Ectodermal cell (in vitro differentiated cells): ENCODE measurements at regions not wholly inside any gene's neighbourhood (a gene's known extent, or its start where the extent isn't known, plus 50 kb on each side); places are given as distances from the start of the nearest gene placed in this dataset.

Source experiments
- H3K27ac ChIP-seq: 2 replicates; pipeline ENCODE4 v1.7.0; 2013; ENCODE audit warnings: mild to moderate bottlenecking, low read depth, low read length; ENCODE audit not compliant: insufficient read depth, poor library complexity, severe bottlenecking
- H3K27me3 ChIP-seq: 2 replicates; pipeline ENCODE4 v1.7.0; 2013; ENCODE audit warnings: mild to moderate bottlenecking, low read length; ENCODE audit not compliant: insufficient read depth, control insufficient read depth, poor library complexity, severe bottlenecking
- H3K36me3 ChIP-seq: one replicate; pipeline ENCODE4 v1.7.0; 2013; ENCODE audit warnings: low read length; ENCODE audit not compliant: control insufficient read depth, insufficient read depth
- H3K4me1 ChIP-seq: one replicate; pipeline ENCODE4 v1.7.0; 2013; ENCODE audit warnings: low read length; ENCODE audit not compliant: control insufficient read depth, insufficient read depth
- H3K4me3 ChIP-seq: 2 replicates; pipeline ENCODE4 v1.7.0; 2013; ENCODE audit warnings: low read depth, low read length, control low read depth; ENCODE audit not compliant: insufficient read depth
- H3K9me3 ChIP-seq: 2 replicates; pipeline ENCODE4 v1.7.0; 2013; ENCODE audit warnings: mild to moderate bottlenecking, low read length, moderate library complexity; ENCODE audit not compliant: control insufficient read depth
- WGBS, 2 experiments: methylation state at CpG; one replicate each; pipeline ENCODE4 v1.1.7; 2013; ENCODE audit warnings: missing lambda C conversion rate in 2 of 2; 5-methylcytosine and 5-hydroxymethylcytosine counted together

DNA sequence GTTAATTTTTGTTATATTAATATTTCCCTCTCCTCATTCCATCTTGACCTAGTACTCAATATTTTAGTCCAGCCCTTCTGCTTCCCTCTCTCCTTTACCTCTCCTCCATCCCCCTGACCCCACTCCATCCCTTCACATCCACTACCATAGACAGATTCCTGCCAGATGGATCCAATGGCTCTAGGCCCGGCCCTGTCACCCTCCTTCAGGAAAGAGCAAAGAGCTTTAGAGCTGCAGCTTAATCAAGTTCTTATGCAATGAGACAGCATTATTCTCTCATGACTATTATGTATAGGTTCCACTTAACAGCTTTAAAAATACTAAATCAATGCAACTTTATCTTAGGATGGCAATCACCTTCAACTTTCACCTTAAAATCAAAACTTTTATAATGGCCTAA lies 200.7 kb upstream of the TTC14 start:
- no peak overlapping the region for H3K4me3 ChIP-seq
- no peak overlapping the region for H3K27ac ChIP-seq
- no peaks in the 10 kb centered on the region for H3K4me1 ChIP-seq
- H3K36me3 ChIP-seq, result no peaks in the 10 kb centered on the region
- H3K27me3 ChIP-seq, result no peaks in the 10 kb centered on the region
- H3K9me3 ChIP-seq, result no peaks in the 10 kb centered on the region
- WGBS, 2 experiments, result 80 to 100% methylated on average over 1 of the region's 1 CpG

DNA sequence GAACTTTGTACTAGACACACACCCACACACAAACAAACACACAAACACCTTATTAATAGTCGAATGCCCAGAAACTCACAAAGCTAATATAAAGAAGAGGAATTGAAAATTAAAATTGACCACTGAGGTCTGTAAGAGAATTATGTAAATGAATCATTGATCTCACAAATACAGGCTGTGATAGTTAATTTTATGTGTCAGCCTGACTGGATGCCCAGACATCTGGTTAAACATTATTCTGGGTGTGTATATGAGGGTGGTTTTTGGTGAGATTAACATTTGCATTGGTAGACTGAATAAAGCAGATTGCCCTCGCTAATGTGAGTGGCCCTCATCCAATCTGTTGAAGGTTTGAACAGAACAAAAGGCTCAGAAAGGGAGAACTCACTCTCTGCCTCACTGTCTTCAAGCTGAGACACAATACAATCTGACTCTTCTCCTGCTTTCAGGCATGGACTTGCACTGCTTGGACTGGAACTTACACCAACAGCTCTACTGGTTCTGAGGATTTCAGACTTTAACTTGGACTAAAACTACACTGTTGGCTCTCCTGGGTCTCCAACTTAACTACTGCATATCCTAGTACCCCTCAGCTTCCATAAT lies 199.4 kb upstream of the TTC14 start:
- H3K4me3 ChIP-seq, result no peak overlapping the region
- no peaks in the 10 kb centered on the region for H3K36me3 ChIP-seq
- H3K27me3 ChIP-seq, result no peaks in the 10 kb centered on the region
- H3K27ac ChIP-seq, result no peak overlapping the region
- H3K9me3 ChIP-seq, result no peaks in the 10 kb centered on the region
- 82 to 92% methylated on average over 1 of the region's 2 CpGs for WGBS, 2 experiments
- no peaks in the 10 kb centered on the region for H3K4me1 ChIP-seq

DNA sequence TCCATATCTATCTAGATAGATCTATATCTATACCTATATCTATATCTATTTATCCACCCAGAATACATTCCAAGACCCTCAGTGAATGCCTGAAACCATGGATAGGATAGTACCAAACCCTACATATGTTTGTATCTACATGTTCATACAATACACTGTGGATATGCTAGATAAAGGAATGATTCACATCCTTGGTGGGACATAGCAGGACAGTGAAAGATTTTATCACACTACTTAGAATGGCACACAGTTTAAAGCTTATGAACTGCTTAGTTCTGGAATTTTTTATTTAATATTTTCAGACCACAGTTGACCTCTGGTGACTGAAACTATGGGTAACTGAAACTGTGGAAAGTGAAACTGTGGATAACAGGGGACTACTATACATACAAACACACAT lies 198.8 kb upstream of the TTC14 start:
- Histone ChIP-seq H3K9me3 (no peaks in the 10 kb centered on the region), H3K4me3 (no peak overlapping the region), H3K27me3 (no peaks in the 10 kb centered on the region), H3K4me1 (no peaks in the 10 kb centered on the region), H3K27ac (no peak overlapping the region), H3K36me3 (no peaks in the 10 kb centered on the region)

DNA sequence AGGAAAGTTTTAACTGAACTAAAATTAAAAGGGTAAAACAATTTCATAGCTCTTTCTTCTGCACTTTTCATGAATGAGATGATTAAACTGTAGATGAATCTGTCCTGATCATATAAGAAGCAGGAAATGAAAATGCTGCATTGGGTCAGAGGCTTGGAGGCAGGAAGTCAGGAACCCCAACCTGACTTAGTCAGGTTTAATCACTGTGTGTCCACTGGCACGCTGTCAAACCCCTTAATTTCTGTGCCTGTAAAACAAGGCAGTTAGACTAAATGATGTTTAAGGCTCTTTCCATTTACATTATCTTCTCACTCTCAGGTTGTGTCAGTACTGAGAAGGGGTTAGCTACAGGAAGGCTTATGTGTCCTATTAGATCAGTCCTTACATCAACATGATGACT lies 193.3 kb upstream of the TTC14 start:
- Histone ChIP-seq H3K27me3 (no peaks in the 10 kb centered on the region), H3K4me1 (no peaks in the 10 kb centered on the region), H3K4me3 (no peak overlapping the region), H3K9me3 (no peaks in the 10 kb centered on the region), H3K36me3 (no peaks in the 10 kb centered on the region), H3K27ac (no peak overlapping the region)
- 89 to 90% methylated on average over 1 of the region's 1 CpG for WGBS, 2 experiments

DNA sequence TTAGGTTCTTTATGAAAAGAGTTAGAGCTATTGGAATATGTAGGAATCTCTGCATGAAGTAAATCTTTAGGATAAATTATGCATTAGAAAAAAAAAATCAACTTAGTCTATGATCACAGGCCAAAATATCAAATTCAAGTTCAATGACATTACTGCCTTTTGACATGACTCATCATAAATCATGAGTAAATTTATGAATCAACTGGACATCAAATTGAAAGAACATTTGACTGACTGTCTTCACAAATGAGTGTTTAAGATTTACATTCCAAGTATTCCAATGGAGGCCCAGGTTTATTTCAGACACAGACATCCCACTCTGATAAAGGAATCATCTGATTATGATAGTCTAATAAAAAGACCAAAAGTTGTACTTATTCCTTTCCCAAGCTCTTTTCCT lies 192.8 kb upstream of the TTC14 start:
- Histone ChIP-seq H3K27me3 (no peaks in the 10 kb centered on the region), H3K4me3 (no peak overlapping the region), H3K9me3 (no peaks in the 10 kb centered on the region), H3K4me1 (no peaks in the 10 kb centered on the region), H3K36me3 (no peaks in the 10 kb centered on the region), H3K27ac (no peak overlapping the region)

DNA sequence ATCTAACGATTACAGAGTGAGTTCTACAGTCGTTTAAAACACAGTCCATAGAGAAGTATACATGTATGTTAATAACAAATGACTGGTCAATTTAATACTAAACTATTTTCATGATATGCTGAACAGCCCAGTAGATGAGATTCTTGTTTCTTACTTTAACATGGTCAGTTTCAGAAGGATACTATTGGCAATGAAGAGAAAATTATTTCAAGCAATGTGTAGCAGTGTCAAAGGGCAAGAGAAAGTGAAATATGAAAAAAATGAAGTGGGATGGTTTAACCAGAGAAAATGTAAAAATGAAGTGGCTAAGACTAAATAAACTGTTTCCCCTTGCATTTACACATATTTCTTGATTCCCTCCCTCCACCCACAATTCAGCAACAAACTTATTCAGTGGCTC lies 192.1 kb upstream of the TTC14 start:
- Histone ChIP-seq H3K9me3 (no peaks in the 10 kb centered on the region), H3K4me3 (no peak overlapping the region), H3K27me3 (no peaks in the 10 kb centered on the region), H3K36me3 (no peaks in the 10 kb centered on the region), H3K27ac (no peak overlapping the region), H3K4me1 (no peaks in the 10 kb centered on the region)
- 93% methylated on average over 2 of the region's 2 CpGs; no CpG with 5 or more reads in 1 of the 2 experiments for WGBS, 2 experiments

DNA sequence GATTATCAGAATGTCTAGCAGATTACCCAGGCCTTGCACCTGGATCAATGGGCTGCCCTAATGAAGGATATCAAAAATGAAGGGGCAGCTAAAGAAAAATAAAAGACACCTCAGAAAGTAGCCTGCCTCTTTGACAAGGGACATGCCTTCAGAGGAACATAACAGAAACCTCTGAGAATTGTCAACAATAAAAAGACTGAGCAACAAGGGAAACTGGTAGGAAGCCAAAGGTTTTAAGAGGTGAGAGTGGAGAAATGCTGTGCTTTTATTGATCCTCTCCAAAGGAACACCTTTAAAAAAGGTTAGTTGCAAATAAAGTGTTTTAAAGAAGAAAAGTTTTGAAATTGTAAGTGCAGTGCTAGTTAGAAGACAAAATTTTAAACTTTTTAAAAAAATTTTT lies 187.8 kb upstream of the TTC14 start:
- Histone ChIP-seq H3K4me1 (no peaks in the 10 kb centered on the region), H3K27ac (no peak overlapping the region)

DNA sequence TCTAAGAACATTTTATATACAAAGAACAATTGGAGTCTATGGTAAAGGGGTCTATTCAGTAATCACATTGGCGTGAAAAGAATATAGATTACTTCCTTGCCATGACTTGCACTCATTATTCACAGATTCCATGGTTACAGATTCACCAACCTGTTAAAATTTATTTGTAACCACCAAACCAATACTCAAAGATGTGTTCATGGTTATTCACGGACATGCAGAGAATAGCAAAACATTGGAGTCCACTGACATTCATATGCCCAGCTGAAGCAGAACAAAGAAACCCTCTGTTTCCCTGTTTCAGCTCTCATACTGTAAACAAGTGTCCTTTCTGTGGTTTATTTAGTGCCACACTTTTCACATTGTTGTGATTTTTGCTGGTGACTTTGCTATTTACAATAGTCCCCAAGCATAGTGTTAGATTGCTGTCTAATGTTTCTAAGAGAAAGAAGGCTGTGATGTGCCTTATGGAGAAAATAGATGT lies 185.8 kb upstream of the TTC14 start:
- H3K4me3 ChIP-seq, result no peak overlapping the region
- H3K36me3 ChIP-seq, result no peaks in the 10 kb centered on the region
- no peak overlapping the region for H3K27ac ChIP-seq
- no peaks in the 10 kb centered on the region for H3K4me1 ChIP-seq
- no peaks in the 10 kb centered on the region for H3K27me3 ChIP-seq
- WGBS, 2 experiments, result 86 to 93% methylated on average over 2 of the region's 2 CpGs
- H3K9me3 ChIP-seq, result no peaks in the 10 kb centered on the region

More for the DNA sequence above, 187.8 kb upstream of the TTC14 start:
- H3K9me3 ChIP-seq, result no peaks in the 10 kb centered on the region
- H3K4me3 ChIP-seq, result no peak overlapping the region
- no peaks in the 10 kb centered on the region for H3K36me3 ChIP-seq
- H3K27me3 ChIP-seq, result no peaks in the 10 kb centered on the region

DNA sequence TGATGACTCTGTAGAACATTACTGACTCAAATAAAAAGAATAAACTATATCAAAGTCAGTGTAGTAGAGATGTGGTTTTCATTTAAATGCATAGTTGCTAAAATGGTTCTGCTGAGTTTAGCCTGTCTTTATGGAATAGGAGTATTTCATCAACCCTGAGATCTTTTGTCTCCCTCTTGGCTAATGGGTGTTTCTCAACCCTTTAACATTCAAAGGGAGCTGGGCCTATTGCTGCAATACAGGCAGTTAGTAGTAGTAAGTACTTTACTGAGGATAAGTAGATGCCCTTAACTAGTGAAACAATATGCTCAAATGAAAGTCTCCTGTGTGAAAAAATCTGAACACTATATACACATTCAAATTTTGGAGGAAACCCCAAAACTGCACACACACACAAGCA lies 184.7 kb upstream of the TTC14 start:
- H3K27ac ChIP-seq, result no peak overlapping the region
- H3K27me3 ChIP-seq, result no peaks in the 10 kb centered on the region
- H3K9me3 ChIP-seq, result no peaks in the 10 kb centered on the region
- no peaks in the 10 kb centered on the region for H3K36me3 ChIP-seq
- no peaks in the 10 kb centered on the region for H3K4me1 ChIP-seq
- H3K4me3 ChIP-seq, result no peak overlapping the region

DNA sequence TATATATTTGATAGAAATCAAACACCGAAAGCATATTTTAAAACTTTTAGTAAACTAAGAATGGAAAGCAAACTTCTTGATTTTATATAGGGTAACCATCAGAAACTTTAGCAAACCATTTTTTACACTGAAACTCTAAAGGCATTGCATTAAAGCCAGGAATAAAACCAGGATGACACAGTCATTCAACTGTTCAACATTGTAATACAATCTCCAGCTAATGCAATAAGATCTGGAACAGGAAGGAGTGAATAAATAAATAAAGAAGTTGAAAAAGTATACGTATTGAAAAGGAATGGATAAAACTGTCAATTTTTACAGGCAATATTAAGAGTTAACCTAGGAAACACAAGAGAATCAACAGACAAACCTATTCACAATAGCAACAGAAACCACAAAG lies 181.9 kb upstream of the TTC14 start:
- Histone ChIP-seq H3K9me3 (no peaks in the 10 kb centered on the region), H3K4me1 (no peaks in the 10 kb centered on the region), H3K27me3 (no peaks in the 10 kb centered on the region), H3K4me3 (no peak overlapping the region), H3K27ac (no peak overlapping the region), H3K36me3 (no peaks in the 10 kb centered on the region)
- 100% methylated on average over 1 of the region's 2 CpGs; no CpG with 5 or more reads in 1 of the 2 experiments for WGBS, 2 experiments

DNA sequence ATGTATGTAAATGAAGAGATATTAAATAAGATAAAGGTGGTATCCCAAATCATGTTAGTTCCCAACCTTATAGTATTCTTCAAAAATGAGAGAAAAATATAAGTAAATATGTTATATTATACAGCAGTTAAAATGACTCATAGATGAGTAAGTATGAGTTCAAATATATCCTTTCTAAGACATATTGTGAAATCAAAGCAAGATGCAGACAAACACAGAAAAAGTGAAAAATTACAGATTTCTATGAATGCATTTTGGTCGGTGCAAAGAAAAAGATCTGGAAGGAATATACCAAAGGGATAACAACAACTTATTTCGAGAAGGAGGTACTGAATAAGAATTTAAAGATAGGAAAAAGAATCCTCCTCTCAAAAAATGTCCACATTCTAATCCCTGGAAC lies 181.2 kb upstream of the TTC14 start:
- Histone ChIP-seq H3K9me3 (no peaks in the 10 kb centered on the region), H3K4me1 (no peaks in the 10 kb centered on the region), H3K27me3 (no peaks in the 10 kb centered on the region), H3K36me3 (no peaks in the 10 kb centered on the region), H3K4me3 (no peak overlapping the region), H3K27ac (no peak overlapping the region)
- 94 to 100% methylated on average over 2 of the region's 2 CpGs for WGBS, 2 experiments
